Osteocyte (in vitro differentiated cells): ENCODE measurements at regions not wholly inside any gene's neighbourhood (a gene's known extent, or its start where the extent isn't known, plus 50 kb on each side); places are given as distances from the start of the nearest gene placed in this dataset.

Experiments
- DNase-seq: peaks from one replicate; pipeline ENCODE4 v3.0.0; 2021; ENCODE audit warnings: mixed read lengths; ENCODE audit not compliant: unreplicated experiment; ENCODE audit errors: extremely low spot score
- H3K27ac Mint-ChIP-seq: one replicate; pipeline ENCODE4 v1.8.0; 2021; ENCODE audit warnings: mild to moderate bottlenecking, mixed read lengths; ENCODE audit not compliant: unreplicated experiment
- H3K27me3 Mint-ChIP-seq: one replicate; pipeline ENCODE4 v1.8.0; 2021; ENCODE audit warnings: mixed read lengths; ENCODE audit not compliant: unreplicated experiment
- H3K36me3 Mint-ChIP-seq: one replicate; pipeline ENCODE4 v1.8.0; 2021; ENCODE audit warnings: mixed read lengths; ENCODE audit not compliant: unreplicated experiment
- H3K4me1 Mint-ChIP-seq: one replicate; pipeline ENCODE4 v1.8.0; 2021; ENCODE audit warnings: mixed read lengths; ENCODE audit not compliant: unreplicated experiment
- H3K4me3 Mint-ChIP-seq: one replicate; pipeline ENCODE4 v1.8.0; 2021; ENCODE audit warnings: mild to moderate bottlenecking, moderate library complexity, mixed read lengths; ENCODE audit not compliant: unreplicated experiment
- H3K9me3 Mint-ChIP-seq: one replicate; pipeline ENCODE4 v1.8.0; 2021; ENCODE audit warnings: mixed read lengths; ENCODE audit not compliant: unreplicated experiment
- TF ChIP-seq, protein P1 (sequence below): fragments of 200-600 bp; sonication (generic); IDR thresholded peaks from 2 replicates; pipeline ENCODE4 v1.5.0; 2021; ENCODE audit warnings: antibody characterized with exemption, mild to moderate bottlenecking, moderate library complexity

DNA sequence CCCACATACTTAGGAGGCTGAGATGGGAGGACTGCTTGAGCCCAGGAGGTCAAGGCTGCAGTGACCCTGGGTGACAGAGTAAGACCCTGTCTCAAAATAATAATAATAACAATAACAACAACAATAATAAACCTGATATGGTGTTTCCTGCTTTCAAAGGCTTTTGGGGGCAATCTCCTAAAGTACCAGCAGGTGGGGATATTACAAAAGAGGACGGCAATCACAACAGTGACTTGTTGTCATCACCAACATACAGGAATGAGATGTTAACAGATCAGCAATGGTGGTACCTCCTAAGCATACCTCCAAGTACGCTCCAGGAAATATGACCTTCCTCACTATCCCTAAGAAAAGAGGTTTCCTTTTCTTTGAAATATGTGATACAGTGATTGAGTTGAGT, 91.1 kb upstream of the RNF180 start:
- Mint-ChIP-seq H3K27me3 (peaks cover under 1% of the 10 kb centered on the region), H3K27ac (no peak overlapping the region), H3K9me3 (no peaks in the 10 kb centered on the region), H3K36me3 (no peaks in the 10 kb centered on the region), H3K4me3 (no peak overlapping the region), H3K4me1 (no peaks in the 10 kb centered on the region)
- no peak for DNase-seq
- TF ChIP-seq, protein P1, sequence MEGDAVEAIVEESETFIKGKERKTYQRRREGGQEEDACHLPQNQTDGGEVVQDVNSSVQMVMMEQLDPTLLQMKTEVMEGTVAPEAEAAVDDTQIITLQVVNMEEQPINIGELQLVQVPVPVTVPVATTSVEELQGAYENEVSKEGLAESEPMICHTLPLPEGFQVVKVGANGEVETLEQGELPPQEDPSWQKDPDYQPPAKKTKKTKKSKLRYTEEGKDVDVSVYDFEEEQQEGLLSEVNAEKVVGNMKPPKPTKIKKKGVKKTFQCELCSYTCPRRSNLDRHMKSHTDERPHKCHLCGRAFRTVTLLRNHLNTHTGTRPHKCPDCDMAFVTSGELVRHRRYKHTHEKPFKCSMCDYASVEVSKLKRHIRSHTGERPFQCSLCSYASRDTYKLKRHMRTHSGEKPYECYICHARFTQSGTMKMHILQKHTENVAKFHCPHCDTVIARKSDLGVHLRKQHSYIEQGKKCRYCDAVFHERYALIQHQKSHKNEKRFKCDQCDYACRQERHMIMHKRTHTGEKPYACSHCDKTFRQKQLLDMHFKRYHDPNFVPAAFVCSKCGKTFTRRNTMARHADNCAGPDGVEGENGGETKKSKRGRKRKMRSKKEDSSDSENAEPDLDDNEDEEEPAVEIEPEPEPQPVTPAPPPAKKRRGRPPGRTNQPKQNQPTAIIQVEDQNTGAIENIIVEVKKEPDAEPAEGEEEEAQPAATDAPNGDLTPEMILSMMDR, result peak; percentile 61

DNA sequence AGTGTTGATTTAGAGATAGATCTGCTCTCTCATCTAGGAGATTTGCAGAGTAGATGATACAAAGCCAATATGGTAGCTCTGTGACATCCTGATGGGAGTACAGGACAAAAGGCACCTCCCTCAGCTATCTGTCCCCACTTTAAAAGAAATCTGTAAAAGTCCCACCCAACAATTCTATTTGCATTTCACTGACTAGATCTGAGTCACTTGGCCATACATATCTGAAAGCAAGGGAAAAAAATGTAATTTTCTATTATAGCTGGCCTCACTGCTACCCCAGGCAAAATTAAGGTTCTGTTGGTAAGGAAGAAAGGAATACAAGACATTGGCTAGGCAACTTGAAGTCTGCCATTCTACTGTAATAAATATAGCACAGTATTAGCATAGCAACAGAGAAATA, 96.2 kb upstream of the RNF180 start:
- Mint-ChIP-seq H3K4me1 (no peaks in the 10 kb centered on the region), H3K4me3 (no peak overlapping the region), H3K27ac (no peak overlapping the region), H3K9me3 (no peaks in the 10 kb centered on the region), H3K27me3 (peaks cover 2% of the 10 kb centered on the region), H3K36me3 (no peaks in the 10 kb centered on the region)
- TF ChIP-seq, protein P1, result no peak
- DNase-seq, result no peak

DNA sequence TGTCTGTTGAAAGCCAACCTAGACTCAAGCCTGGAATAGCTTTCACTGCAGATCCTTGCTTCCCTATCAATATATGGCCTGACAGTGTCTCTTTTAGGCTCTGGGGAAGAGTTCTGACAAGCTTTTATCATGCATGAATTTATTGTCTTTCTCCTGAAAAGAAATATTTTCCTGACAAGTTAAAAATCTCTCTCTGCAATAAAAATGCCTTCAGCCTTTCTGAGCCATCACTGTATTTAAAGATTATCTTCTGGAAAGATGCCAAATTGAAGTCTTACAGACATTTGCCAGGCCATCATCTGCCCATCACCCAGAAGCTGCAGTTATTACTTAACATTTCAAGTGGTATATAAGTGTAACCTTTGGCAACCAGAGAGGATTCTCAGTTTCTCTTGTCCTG, 88.1 kb upstream of the HTR1A start:
- Mint-ChIP-seq H3K4me1 (no peaks in the 10 kb centered on the region), H3K36me3 (no peaks in the 10 kb centered on the region), H3K27me3 (no peaks in the 10 kb centered on the region), H3K4me3 (no peak overlapping the region), H3K27ac (no peak overlapping the region), H3K9me3 (peaks cover 26% of the 10 kb centered on the region)
- TF ChIP-seq, protein P1, result no peak
- DNase-seq, result no peak

DNA sequence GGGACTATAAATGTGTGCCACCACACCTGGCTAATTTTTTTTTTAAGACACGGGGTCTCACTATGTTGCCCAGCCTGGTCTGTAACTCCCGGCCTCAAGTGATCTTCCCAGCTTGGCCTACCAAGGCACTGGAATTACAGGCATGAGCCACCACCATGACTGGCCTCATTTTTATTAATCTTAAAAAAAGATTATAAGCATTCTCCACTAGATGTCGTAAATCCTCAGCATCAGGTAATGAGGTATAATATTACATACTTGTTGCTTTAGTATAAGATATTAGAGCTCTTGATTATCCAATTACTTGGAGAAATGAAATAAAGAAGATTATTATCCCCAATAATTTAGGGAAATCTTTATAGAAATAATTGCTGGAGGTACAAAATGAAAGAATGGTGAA, 78.2 kb upstream of the HTR1A start:
- Mint-ChIP-seq H3K4me3 (no peak overlapping the region), H3K4me1 (no peaks in the 10 kb centered on the region), H3K36me3 (no peaks in the 10 kb centered on the region), H3K27me3 (no peaks in the 10 kb centered on the region), H3K9me3 (peaks cover 31% of the 10 kb centered on the region), H3K27ac (no peak overlapping the region)
- TF ChIP-seq, protein P1, result no peak
- DNase-seq, result no peak

DNA sequence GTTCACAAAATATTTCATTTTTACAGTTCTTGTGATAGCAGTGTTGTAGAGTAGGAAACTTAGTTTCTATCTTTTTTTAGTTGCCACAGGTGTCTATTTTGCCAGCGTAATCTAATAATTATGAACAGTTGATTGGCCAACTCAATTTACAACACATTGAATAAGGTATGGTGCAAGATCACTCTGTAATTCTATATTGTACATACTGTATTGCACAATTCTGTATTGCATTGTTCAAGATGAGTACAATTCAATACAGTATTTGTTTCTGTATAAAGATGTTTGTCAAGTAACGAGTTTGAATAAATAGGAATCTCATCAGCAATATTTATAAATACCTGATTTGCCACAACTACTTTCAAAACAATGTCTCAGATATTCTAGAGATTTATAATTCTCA, 64.2 kb upstream of the HTR1A start:
- no peaks in the 10 kb centered on the region for H3K36me3 Mint-ChIP-seq
- no peak overlapping the region for H3K4me3 Mint-ChIP-seq
- TF ChIP-seq, protein P1, result no peak
- DNase-seq, result no peak
- H3K27me3 Mint-ChIP-seq, result no peaks in the 10 kb centered on the region
- no peaks in the 10 kb centered on the region for H3K9me3 Mint-ChIP-seq
- H3K4me1 Mint-ChIP-seq, result no peaks in the 10 kb centered on the region
- H3K27ac Mint-ChIP-seq, result no peak overlapping the region
